GM21723 (cell line): ENCODE measurements at regions not wholly inside any gene's neighbourhood (a gene's known extent, or its start where the extent isn't known, plus 50 kb on each side); places are given as distances from the start of the nearest gene placed in this dataset.
"Not testable (repeated sequence)": the region's sequence is repeated elsewhere in the genome, so short reads cannot be mapped to it uniquely, and the experiment has no call there.

Source experiments
- ATAC-seq: cut with Tn5 transposase; IDR thresholded peaks from one replicate; pipeline ENCODE4 v1.9.1; 2021; ENCODE audit warnings: mild to moderate bottlenecking, moderate library complexity; ENCODE audit not compliant: unreplicated experiment

GRCh38 chr6:139895205-139895793 lies 520.9 kb upstream of the CITED2 start:
- no peak for ATAC-seq

- no peak for ATAC-seq
Observed at GRCh38 chr6:139894271-139894670, 519.8 kb upstream of the CITED2 start.

GRCh38 chr6:139891471-139891870 lies 517.0 kb upstream of the CITED2 start:
- ATAC-seq: no peak

- no peak for ATAC-seq
Observed at GRCh38 chr6:139888681-139889122, 514.3 kb upstream of the CITED2 start.

- ATAC-seq: no peak
Observed at GRCh38 chr6:139887275-139887674, 512.8 kb upstream of the CITED2 start.

- ATAC-seq: no peak
Observed at GRCh38 chr6:139886396-139886795, 511.9 kb upstream of the CITED2 start.

- no peak for ATAC-seq
Observed at GRCh38 chr6:139885909-139886308, 511.5 kb upstream of the CITED2 start.

GRCh38 chr6:139883776-139884175 lies 509.3 kb upstream of the CITED2 start:
- no peak for ATAC-seq

- ATAC-seq: peak; percentile 53
Observed at GRCh38 chr6:139882977-139883728, 508.7 kb upstream of the CITED2 start.

GRCh38 chr6:139882234-139882633 lies 507.8 kb upstream of the CITED2 start:
- ATAC-seq: no peak

- ATAC-seq: peak; percentile 83
Observed at GRCh38 chr6:139881728-139882211, 507.3 kb upstream of the CITED2 start.

- ATAC-seq: no peak
Observed at GRCh38 chr6:139881236-139881635, 506.8 kb upstream of the CITED2 start.

GRCh38 chr6:139879823-139880356 lies 505.4 kb upstream of the CITED2 start:
- no peak for ATAC-seq

- ATAC-seq: not testable (repeated sequence)
Observed at GRCh38 chr6:139879241-139879640, 504.8 kb upstream of the CITED2 start.

GRCh38 chr6:139877828-139878405 lies 503.5 kb upstream of the CITED2 start:
- ATAC-seq: no peak

GRCh38 chr6:139872665-139873064 lies 498.2 kb upstream of the CITED2 start:
- ATAC-seq: no peak

GRCh38 chr6:139871803-139872510 lies 497.5 kb upstream of the CITED2 start:
- no peak for ATAC-seq

- no peak for ATAC-seq
Observed at GRCh38 chr6:139871165-139871710, 496.8 kb upstream of the CITED2 start.

GRCh38 chr6:139868576-139868975 lies 494.1 kb upstream of the CITED2 start:
- ATAC-seq: no peak

GRCh38 chr6:139863964-139864363 lies 489.5 kb upstream of the CITED2 start:
- no peak for ATAC-seq

GRCh38 chr6:139863346-139863745 lies 488.9 kb upstream of the CITED2 start:
- no peak for ATAC-seq
